ENCODE measurements at regions not wholly inside any gene's neighbourhood (a gene's known extent, or its start where the extent isn't known, plus 50 kb on each side); places are given as distances from the start of the nearest gene placed in this dataset.

GRCh38 chr2:62566847-62567246, 60.9 kb upstream of the TMEM17 start:
- no TSS peak for BruUV-seq (replicated peaks)
- POLR2A ChIA-PET: no interaction called here
- Histone ChIP-seq H3K36me3 (ENCODE audit: control insufficient read depth in 2 of 2, insufficient read depth in 2 of 2, low read length in 1 of 2) (no peaks in the 10 kb centered on the region), H3K79me2 (ENCODE audit: control insufficient read depth, insufficient read depth, low read length) (no peaks in the 10 kb centered on the region), H3K4me1 (ENCODE audit: control insufficient read depth, insufficient read depth, low read length) (no peaks in the 10 kb centered on the region), H2AFZ (ENCODE audit: control insufficient read depth, low read depth, low read length) (no peak overlapping the region), H3K9ac (ENCODE audit: control insufficient read depth, insufficient read depth, low read length) (no peak overlapping the region), H3K4me3 (no peak overlapping the region), H3K27ac (ENCODE audit: control insufficient read depth, insufficient read depth) (no peak overlapping the region), H3K4me2 (ENCODE audit: control insufficient read depth, insufficient read depth) (no peak overlapping the region), H3K9me3 (replicated peaks; ENCODE audit: control insufficient read depth, insufficient read depth, low read length) (no peaks in the 10 kb centered on the region; the same call in 2 of the 3 replicates), H4K20me1 (ENCODE audit: control insufficient read depth, insufficient read depth) (no peaks in the 10 kb centered on the region), H3K27me3 (replicated peaks in 1 of 2; ENCODE audit: control insufficient read depth in 2 of 2, insufficient read depth in 2 of 2, low read length in 1 of 2) (peaks cover 2 to 3% of the 10 kb centered on the region in 2 experiments; a peak in 1 of 4 replicates)
- in situ Hi-C loops (cut with MboI): no loop called here
- no peak for TF ChIP-seq HCFC1 (IDR thresholded peaks at IDR 0.05; ENCODE audit: low read length)
- TF ChIP-seq CREM (IDR thresholded peaks at IDR 0.05; ENCODE audit: low read depth): no peak
- no peak for TF ChIP-seq ELK1 (IDR thresholded peaks at IDR 0.05; ENCODE audit: low read depth, low read length)
- TF ChIP-seq DPF2 (IDR thresholded peaks at IDR 0.05): no peak
- TF ChIP-seq MYC (IDR thresholded peaks at IDR 0.05; ENCODE audit: insufficient read depth, insufficient read length, insufficient replicate concordance, low read length, severe bottlenecking): no peak
- no peak for TF ChIP-seq STAT1 (conservative IDR thresholded peaks at IDR 0.05)
- TF ChIP-seq GABPA (IDR thresholded peaks at IDR 0.05; ENCODE audit: low read depth): no peak
- TF ChIP-seq RBBP5 (conservative IDR thresholded peaks at IDR 0.05): no peak
- no peak for TF ChIP-seq SUPT20H (IDR thresholded peaks at IDR 0.05; ENCODE audit: borderline replicate concordance, control insufficient read depth, low read depth, low read length)
- no peak for TF ChIP-seq PAX8 (IDR thresholded peaks at IDR 0.05)
- TF ChIP-seq ETV6 (conservative IDR thresholded peaks at IDR 0.05 in 1 of 2, IDR thresholded peaks at IDR 0.05 in 1 of 2; ENCODE audit: borderline replicate concordance in 1 of 2, low read depth in 1 of 2): no peak
- no peak for TF ChIP-seq E2F8 (IDR thresholded peaks at IDR 0.05; ENCODE audit: low read depth, partially characterized antibody)
- no peak for TF ChIP-seq SREBF1 (IDR thresholded peaks at IDR 0.05; ENCODE audit: low read length)
- no peak for TF ChIP-seq KDM1A (IDR thresholded peaks at IDR 0.05; ENCODE audit: borderline replicate concordance)
- no peak for TF ChIP-seq SP1 (IDR thresholded peaks at IDR 0.05; ENCODE audit: low read depth, low read length)
- TF ChIP-seq HDAC6 (IDR thresholded peaks at IDR 0.05; ENCODE audit: unreplicated experiment): no peak
- no peak for TF ChIP-seq BCLAF1 (IDR thresholded peaks at IDR 0.05)
- CTCF ChIA-PET: interaction anchor here (0.8 kb wide), 1 partner anchor 9 kb away, joined by 3 read pairs; no protein-coding TSS in a partner anchor
- ATAC-seq (no peak), FAIRE-seq (no peak), DNase-seq (ENCODE audit: low read depth, low spot score) (no peak)
- intact Hi-C loops (cut with micrococcal nuclease; ENCODE audit: unreplicated experiment): no loop called here
- 0% methylated on average over 1 of the region's 1 CpG for WGBS (ENCODE audit: insufficient coverage, insufficient replicate concordance, low lambda C conversion rate, missing lambda C conversion rate)
- SMC1A ChIA-PET (ENCODE audit: uncharacterized antibody, unreplicated experiment): interaction anchor here (0.5 to 1.0 kb wide), 3 partner anchors 10 to 101 kb away, joined by 3 to 4 read pairs (median 3); no protein-coding TSS in a partner anchor
- RAD21 ChIA-PET (ENCODE audit: unreplicated experiment): no interaction called here

Data from GM12878 (cell line).